ENCODE measurements at regions not wholly inside any gene's neighbourhood (a gene's known extent, or its start where the extent isn't known, plus 50 kb on each side); places are given as distances from the start of the nearest gene placed in this dataset.
"Not testable (repeated sequence)": the region's sequence is repeated elsewhere in the genome, so short reads cannot be mapped to it uniquely, and the experiment has no call there.

DNA sequence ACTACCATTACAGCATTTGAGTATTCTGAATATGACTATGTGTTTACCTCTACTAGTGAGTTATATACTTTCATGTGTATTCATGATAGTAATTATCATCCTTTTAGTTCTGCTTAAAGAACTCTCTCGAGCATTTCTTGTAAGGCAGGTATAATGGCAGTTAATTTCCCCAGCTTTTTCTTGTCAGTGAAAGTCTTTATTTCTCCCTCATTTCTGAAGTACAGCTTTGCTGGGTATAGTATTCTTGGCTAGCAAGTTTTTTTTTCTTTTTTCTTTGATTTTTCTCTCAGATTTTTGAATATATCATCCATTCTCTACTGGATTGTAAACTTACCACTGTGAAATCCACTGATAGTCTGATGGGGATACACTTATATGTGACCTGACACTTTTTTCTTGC is 165.9 kb upstream of the ARHGAP5 start:
- no peak for DNase-seq

- no peak for DNase-seq
These were observed 163.7 kb upstream of the ARHGAP5 start for GRCh38 chr14:31913370-31913769.

DNA sequence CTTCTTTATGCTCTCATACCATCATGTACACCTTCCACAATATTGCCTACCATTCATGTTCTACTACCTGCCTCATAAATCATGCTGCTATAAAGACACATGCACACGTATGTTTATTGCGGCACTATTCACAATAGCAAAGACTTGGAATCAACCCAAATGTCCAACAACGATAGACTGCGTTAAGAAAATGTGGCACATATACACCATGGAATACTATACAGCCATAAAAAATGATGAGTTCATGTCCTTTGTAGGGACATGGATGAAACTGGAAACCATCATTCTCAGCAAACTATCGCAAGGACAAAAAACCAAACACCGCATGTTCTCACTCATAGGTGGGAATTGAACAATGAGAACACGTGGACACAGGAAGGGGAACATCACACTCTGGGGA is 158.8 kb upstream of the ARHGAP5 start:
- DNase-seq: not testable (repeated sequence)

GRCh38 chr14:31920001-31920400 is 157.1 kb upstream of the ARHGAP5 start:
- no peak for DNase-seq

- DNase-seq: no peak
These were observed 156.0 kb upstream of the ARHGAP5 start for GRCh38 chr14:31920989-31921650.

DNA sequence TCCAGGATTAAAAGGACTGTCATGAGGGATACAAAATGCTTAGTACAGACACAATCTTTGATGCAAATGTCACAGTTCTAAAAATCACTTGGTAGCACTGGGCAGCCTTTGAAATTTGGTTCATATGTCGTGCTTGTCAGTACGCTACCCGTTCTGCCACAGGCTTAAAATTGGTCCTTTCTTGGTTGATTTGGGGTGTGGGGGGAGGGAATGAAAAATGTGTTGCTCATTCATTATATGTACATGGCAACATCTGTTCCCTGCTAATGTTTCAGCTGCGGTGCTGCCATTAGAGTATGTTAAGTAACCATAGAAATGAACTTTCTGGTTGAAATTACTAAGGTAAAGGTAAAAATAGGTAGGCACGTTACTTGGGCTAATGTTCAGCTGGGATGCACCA is 155.4 kb upstream of the ARHGAP5 start:
- DNase-seq: no peak

- no peak for DNase-seq
These were observed 151.0 kb upstream of the ARHGAP5 start for GRCh38 chr14:31926123-31926522.

DNA sequence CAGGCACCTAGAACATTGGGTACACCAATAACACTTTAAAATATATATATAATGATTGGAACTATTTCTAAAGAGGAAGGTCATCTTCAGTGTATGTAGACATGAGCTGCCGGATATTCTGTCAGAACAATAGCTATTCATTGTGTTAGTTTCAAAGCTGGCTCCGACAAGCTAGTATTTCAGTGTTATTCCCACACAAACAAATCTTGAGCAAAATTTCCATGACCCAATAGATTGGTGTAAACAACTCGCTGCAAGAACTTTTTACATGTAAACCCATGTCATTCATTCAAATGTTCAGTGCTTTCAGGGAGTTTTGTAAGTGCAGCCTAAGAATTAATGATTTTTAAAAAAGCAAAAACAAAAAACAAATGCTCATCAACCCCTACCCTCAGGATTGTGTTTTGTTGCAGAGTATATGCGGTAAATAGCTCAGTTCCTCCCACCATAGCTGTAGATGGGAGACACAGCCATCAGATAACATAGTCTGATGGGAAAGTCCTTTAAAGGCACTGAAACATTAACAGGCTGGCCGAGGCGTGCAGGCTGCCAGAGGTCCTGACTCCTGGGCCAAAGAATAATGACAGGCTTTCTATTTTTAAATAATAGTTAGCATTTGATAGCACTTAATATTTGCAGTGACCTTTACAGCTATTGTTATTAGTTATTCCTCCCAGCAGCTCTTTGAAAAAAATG is 150.3 kb upstream of the ARHGAP5 start:
- no peak for DNase-seq

- DNase-seq: no peak
These were observed 149.7 kb upstream of the ARHGAP5 start for GRCh38 chr14:31927348-31927832.

GRCh38 chr14:31930070-31930469 is 147.0 kb upstream of the ARHGAP5 start:
- no peak for DNase-seq

DNA sequence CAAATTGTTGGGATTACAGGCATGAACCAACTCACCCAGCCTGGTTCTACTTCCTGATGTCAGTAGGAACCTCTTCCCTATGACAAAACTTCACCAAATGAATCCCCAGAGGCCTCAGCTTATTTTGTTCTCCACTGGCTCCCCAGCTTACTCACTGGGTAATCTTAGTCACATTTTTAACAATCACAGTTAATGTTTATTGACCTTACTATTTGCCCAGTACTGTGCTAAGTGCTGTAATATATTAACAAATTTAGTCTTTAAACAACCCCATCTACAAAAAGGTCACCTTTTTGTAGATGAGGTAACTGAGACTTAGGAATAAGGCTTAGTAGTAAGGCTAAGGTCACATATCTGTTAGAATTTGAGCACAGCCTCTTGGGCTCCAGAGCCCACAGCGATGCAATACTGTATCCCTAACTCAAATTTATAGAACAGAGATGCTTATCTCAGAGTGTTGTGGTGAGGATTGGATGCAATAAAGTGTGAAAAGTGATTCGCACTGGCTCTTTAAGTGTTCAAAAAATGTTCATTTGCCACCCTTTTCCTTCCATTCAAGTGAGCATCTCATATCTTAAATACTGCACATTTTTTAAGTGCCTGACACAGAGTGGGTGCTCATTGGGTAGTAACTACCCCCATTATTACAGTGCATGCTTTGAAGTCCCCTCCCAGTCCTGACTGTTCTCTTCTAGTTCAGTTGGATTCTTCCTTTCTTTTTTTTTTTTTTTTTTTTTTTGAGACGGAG is 146.4 kb upstream of the ARHGAP5 start:
- DNase-seq: no peak

DNA sequence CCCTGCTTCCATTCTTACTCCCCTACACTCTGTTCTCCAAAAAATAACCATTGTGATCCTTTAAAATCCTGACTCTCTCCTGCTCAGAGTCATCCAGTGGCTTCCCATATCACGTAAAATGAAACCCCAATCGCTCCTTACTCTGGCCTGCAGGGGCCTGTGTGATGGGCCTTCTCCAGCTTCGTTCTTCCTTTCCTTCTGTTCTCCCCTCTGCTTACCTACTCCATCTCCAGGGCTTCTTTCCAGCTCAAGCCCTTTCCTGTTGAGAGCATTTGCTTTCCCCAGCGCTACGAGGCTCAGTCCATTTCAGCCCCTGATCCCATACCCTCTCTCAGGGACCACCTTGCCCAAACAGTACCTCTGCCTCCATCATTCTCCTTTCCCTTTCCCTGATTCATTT is 144.4 kb upstream of the ARHGAP5 start:
- no peak for DNase-seq

DNA sequence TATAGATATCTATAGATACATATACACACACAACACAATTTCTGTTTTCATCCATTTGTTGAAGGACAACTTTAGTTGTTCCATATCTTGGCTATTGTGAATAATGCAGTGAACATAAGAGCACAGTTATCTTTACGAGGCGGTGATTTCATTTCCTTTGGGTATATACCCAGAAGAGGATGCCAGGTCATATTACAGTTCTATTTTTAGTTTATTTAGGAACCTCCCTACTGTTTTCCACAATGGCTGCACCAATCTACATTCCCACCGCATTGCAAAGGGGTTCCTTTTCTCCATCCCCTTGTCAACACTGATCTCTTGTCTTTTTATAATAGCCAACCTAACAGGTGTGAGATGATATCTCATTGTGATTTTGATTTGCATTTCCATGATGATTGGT is 143.4 kb upstream of the ARHGAP5 start:
- DNase-seq: no peak

- DNase-seq: no peak
These were observed 142.3 kb upstream of the ARHGAP5 start for GRCh38 chr14:31934767-31935266.

GRCh38 chr14:31935391-31935790 is 141.7 kb upstream of the ARHGAP5 start:
- DNase-seq: no peak

GRCh38 chr14:31936115-31936514 is 141.0 kb upstream of the ARHGAP5 start:
- DNase-seq: no peak

GRCh38 chr14:31937730-31938346 is 139.3 kb upstream of the ARHGAP5 start:
- peak; percentile 39 for DNase-seq

- DNase-seq: no peak
These were observed 137.2 kb upstream of the ARHGAP5 start for GRCh38 chr14:31939934-31940333.

DNA sequence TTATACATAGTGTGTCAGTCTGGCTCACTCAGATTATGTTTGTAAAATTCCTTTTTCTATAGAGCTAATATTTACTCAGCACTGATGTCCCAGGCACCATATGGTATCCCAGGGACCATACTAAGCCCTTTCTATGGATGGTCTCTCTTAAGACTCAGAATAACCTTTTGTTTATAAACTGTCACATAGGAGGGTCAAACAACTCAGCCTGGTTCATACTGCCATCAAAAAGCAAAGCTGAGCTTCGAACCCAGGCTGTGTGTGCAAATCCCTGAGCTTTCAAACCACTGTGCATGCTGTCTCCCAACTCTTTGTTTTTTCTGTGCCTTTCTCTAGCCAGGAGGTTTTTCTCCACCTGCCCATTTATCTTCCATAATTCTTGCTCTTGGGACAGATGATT is 135.6 kb upstream of the ARHGAP5 start:
- DNase-seq: no peak

- DNase-seq: no peak
These were observed 134.8 kb upstream of the ARHGAP5 start for GRCh38 chr14:31942166-31942841.

DNA sequence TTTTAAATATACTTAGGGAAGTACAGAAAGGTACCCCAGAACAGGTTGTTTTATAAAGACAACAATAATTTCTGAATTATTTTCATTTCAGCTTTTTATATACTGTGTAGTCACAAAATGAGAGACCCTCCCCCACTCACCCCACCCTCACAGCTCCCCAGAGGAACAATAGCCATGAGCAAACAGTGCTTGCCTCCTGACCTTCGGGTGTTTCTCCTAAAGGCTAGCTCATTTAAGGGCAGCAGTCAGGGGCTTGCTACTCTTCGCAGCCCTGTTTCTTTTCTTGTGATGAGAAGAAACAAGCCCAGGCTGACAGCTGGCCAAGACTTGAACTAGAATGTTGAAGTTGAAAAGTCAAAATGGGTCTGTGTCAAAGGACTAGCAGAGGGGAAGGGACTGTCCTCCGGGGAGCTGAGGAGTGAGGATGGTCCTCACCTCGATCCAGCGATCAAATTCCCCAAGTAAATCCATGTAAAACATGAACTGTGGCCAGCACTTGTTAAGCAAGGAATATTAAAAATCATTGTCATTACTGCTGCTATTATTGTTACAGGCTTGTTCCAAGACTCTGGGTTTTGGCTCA is 133.8 kb upstream of the ARHGAP5 start:
- no peak for DNase-seq

- DNase-seq: no peak
These were observed 133.2 kb upstream of the ARHGAP5 start for GRCh38 chr14:31943861-31944255.
